Esophagus muscularis mucosa (tissue), 4 donors: ENCODE measurements at regions not wholly inside any gene's neighbourhood (a gene's known extent, or its start where the extent isn't known, plus 50 kb on each side); places are given as distances from the start of the nearest gene placed in this dataset.
A peak's percentile ranks its signal among the peaks of the same experiment; 100 is the strongest.

ENCODE experiments used
- DNase-seq: peaks from one replicate; pipeline ENCODE4 v3.0.0-alpha.2; 2017; ENCODE audit errors: extremely low spot score
- H3K27ac ChIP-seq, 4 donors: fragments of 200-600 bp; sonication (generic); replicated peaks in 1 of 4; 1 replicate in 3 of 4; 2 replicates in 1 of 4; pipeline ENCODE4 v1.5.1; 2016 to 2019; ENCODE audit warnings: mild to moderate bottlenecking in 1 of 4
- H3K27me3 ChIP-seq, 4 donors: fragments of 200-600 bp; sonication (generic); one replicate each; pipeline versions ENCODE4 v1.5.1 to v1.6.0; 2016 to 2019
- H3K36me3 ChIP-seq, 4 donors: fragments of 200-600 bp; sonication (generic); one replicate each; pipeline ENCODE4 v1.5.1; 2016 to 2019
- H3K4me1 ChIP-seq, 4 donors: fragments of 200-600 bp; sonication (generic); one replicate each; pipeline ENCODE4 v1.5.1; 2016 to 2019
- H3K4me3 ChIP-seq, 4 donors: fragments of 200-600 bp; sonication (generic); 1 replicate in 2 of 4; 2 replicates in 2 of 4; pipeline ENCODE4 v1.5.1; 2016 to 2019; ENCODE audit warnings: mild to moderate bottlenecking in 4 of 4, moderate library complexity in 1 of 4
- H3K9me3 ChIP-seq, 4 donors: fragments of 200-600 bp; sonication (generic); 1 replicate in 3 of 4; 2 replicates in 1 of 4; pipeline ENCODE4 v1.5.1; 2016 to 2019
- EP300 ChIP-seq: sonication (generic); formaldehyde crosslinking; IDR thresholded peaks from one replicate; pipeline ENCODE4 v1.6.1; 2017; ENCODE audit warnings: antibody characterized with exemption
- POLR2A ChIP-seq: fragments of 450-650 bp; IDR thresholded peaks from one replicate; pipeline ENCODE4 v1.6.1; 2017; ENCODE audit warnings: antibody characterized with exemption, moderate library complexity, mild to moderate bottlenecking, low read depth
- POLR2AphosphoS5 ChIP-seq, 2 donors: sonication (generic); formaldehyde crosslinking; IDR thresholded peaks; one replicate each; pipeline ENCODE4 v1.6.1; 2017; ENCODE audit warnings: antibody characterized with exemption in 2 of 2
- WGBS: methylation state at CpG from one replicate; pipeline ENCODE4 v1.1.5; 2018; 5-methylcytosine and 5-hydroxymethylcytosine counted together
- intact Hi-C: fragments of 100-400 bp; cut with DNase I; formaldehyde crosslinking; loops from one replicate; pipeline ENCODE4 v1.15.1; 2023
- TF ChIP-seq, protein P1 (sequence below), 3 experiments: fragments of 200-600 bp in 2 of 3; fragments of 450-650 bp in 1 of 3; sonication (generic) in 2 of 3; IDR thresholded peaks; one replicate each; pipeline ENCODE4 v1.5.1; 2017 to 2019; ENCODE audit warnings: antibody characterized with exemption in 3 of 3, mild to moderate bottlenecking in 2 of 3, moderate library complexity in 1 of 3

DNA sequence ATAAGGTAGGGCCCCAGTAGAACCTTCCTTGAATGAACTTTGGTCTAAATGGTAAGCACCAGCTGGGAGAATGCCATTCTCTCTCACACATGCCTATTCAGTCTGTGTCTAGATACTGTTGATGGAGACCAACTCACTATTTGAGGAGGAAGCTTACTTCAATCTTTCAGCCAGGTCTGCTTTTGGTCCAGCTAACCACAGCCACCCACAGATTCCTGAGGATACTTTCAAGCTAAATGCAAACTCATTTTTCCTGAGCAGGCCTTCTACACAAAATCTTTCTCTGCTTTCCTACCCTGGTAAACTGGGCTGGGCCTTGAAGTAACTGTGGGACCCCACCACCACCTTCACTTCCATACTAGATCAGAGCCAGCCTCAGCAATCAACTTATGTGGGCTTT lies 76.9 kb upstream of the KLF3 start:
- H3K27me3 ChIP-seq = no peaks in the 10 kb centered on the region

DNA sequence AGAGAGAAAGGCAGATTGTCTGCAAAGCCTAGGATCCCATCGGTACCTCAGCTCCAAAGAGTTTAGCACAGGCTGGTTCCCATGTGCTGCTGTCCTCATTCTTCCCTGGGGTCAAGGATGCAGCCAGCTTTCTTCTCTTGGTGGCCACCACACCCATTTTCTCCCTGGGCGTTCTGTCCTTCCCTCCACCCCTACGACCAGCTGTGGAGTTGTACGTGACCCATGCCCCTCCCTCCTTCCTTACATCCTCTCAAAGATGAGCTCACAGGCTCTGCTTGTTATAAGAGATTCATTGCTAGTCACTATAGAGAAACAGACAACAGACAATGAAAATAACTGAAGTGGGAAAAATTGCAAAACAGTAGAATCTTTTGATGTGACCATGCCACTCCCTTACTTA lies 74.0 kb upstream of the KLF3 start:
- Histone ChIP-seq H3K27me3 (no peaks in the 10 kb centered on the region), H3K27ac (no peak overlapping the region), H3K4me1 (peaks cover 0 to 25% (median 18%) of the 10 kb centered on the region in 4 donors), H3K36me3 (no peaks in the 10 kb centered on the region), H3K4me3 (no peak overlapping the region), H3K9me3 (peaks cover 0 to 12% (median 2%) of the 10 kb centered on the region in 4 donors)
- intact Hi-C loops = loop anchor here (5.0 kb wide), 1 partner anchor 72 kb away; the partner anchor contains the start of gene KLF3
- 70% methylated on average over 4 of the region's 4 CpGs for WGBS
- TF ChIP-seq POLR2A (no peak), EP300 (no peak), POLR2AphosphoS5 (IDR thresholded peaks at IDR 0.05) (no peak)
- TF ChIP-seq, protein P1, sequence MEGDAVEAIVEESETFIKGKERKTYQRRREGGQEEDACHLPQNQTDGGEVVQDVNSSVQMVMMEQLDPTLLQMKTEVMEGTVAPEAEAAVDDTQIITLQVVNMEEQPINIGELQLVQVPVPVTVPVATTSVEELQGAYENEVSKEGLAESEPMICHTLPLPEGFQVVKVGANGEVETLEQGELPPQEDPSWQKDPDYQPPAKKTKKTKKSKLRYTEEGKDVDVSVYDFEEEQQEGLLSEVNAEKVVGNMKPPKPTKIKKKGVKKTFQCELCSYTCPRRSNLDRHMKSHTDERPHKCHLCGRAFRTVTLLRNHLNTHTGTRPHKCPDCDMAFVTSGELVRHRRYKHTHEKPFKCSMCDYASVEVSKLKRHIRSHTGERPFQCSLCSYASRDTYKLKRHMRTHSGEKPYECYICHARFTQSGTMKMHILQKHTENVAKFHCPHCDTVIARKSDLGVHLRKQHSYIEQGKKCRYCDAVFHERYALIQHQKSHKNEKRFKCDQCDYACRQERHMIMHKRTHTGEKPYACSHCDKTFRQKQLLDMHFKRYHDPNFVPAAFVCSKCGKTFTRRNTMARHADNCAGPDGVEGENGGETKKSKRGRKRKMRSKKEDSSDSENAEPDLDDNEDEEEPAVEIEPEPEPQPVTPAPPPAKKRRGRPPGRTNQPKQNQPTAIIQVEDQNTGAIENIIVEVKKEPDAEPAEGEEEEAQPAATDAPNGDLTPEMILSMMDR (IDR thresholded peaks at IDR 0.05) = no peak
- no peak for DNase-seq

More for the DNA sequence above, 76.9 kb upstream of the KLF3 start:
- Histone ChIP-seq H3K4me1 (peaks cover 0 to 18% (median 15%) of the 10 kb centered on the region in 4 donors), H3K4me3 (no peak overlapping the region), H3K27ac (no peak overlapping the region), H3K9me3 (peaks cover 0 to 12% (median 2%) of the 10 kb centered on the region in 4 donors), H3K36me3 (no peaks in the 10 kb centered on the region)
- TF ChIP-seq EP300 (no peak), POLR2A (no peak), POLR2AphosphoS5 (IDR thresholded peaks at IDR 0.05) (no peak)
- TF ChIP-seq, protein P1 (IDR thresholded peaks at IDR 0.05) = no peak
- intact Hi-C loops = no loop called here
- peak; percentile 53 for DNase-seq

DNA sequence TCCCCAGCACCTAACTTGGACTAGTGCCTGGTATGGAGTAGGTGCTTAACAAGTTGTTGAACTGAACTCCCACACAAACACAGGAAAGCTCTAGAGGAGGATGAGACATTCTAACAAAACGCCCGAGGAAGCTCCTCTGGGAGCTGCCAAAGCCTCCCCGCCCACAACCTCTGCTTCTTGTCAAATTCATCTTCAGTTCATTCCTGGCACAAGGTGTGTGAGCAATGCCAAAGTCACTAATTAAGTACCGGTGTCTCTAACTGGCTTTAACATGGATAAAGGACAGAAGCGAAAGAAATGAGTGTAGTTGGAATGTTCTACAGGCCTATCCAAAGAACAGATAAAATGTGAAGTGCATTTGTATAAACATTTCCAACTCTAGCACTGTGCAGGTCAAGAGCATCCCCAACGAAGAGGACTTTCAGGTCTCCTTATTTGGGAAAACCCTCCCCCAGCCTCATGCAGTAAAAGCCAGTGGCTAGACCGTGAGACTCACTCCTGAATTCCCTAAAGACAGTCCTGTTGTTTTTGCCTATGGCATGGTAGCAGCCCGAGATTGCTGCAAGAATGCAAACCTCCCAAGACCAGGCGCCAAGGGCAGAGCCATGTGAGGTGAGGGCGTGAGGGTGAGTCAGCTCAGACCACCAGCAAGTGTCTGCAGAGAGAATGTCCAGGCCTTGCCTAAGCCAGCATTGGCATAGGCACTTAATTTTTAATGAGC lies 72.2 kb upstream of the KLF3 start:
- TF ChIP-seq EP300 = peak; percentile 36
- TF ChIP-seq, protein P1 (IDR thresholded peaks at IDR 0.05) = no peak
- TF ChIP-seq POLR2AphosphoS5 (IDR thresholded peaks at IDR 0.05) = peak; percentile 64 to 79
- TF ChIP-seq POLR2A = no peak
- H3K27ac ChIP-seq = peak overlapping the region; percentile 65 to 77 (median 71)
- no peak for DNase-seq
- WGBS = 31% methylated on average over 9 of the region's 10 CpGs
- intact Hi-C loops = loop anchor here (5.0 kb wide), 1 partner anchor 71 kb away; the partner anchor contains the start of gene KLF3
- peaks cover 0 to 12% (median 2%) of the 10 kb centered on the region in 4 donors for H3K9me3 ChIP-seq
- peaks cover 0 to 25% (median 18%) of the 10 kb centered on the region in 4 donors for H3K4me1 ChIP-seq
- no peaks in the 10 kb centered on the region for H3K27me3 ChIP-seq
- H3K36me3 ChIP-seq = no peaks in the 10 kb centered on the region
- H3K4me3 ChIP-seq = no peak overlapping the region

DNA sequence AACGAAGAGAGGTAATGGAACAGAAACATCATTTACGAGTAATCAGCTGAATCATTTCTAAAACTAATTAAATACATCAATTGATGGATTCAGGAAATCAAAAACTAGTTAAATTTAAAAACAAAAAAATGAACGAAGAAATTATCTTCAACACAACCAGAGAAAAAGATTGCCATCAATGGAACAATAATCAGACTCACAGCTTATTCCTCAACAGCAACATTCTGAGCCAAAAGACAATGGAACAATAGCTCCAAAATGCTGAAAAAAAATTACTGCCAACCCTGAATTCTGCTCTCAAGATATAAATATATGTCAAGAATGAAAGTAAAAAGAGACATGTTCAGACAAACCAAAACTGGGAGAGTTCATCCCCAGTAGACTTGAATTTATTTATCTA lies 65.5 kb upstream of the KLF3 start:
- no peak overlapping the region for H3K4me3 ChIP-seq
- peaks cover 0 to 4% (median 2%) of the 10 kb centered on the region in 4 donors for H3K4me1 ChIP-seq
- H3K9me3 ChIP-seq = no peaks in the 10 kb centered on the region
- H3K27ac ChIP-seq = no peak overlapping the region
- TF ChIP-seq POLR2A = no peak
- TF ChIP-seq, protein P1 (IDR thresholded peaks at IDR 0.05) = no peak
- TF ChIP-seq POLR2AphosphoS5 (IDR thresholded peaks at IDR 0.05) = no peak
- no peak for TF ChIP-seq EP300
- no peaks in the 10 kb centered on the region for H3K27me3 ChIP-seq
- WGBS = 87% methylated on average over 3 of the region's 3 CpGs
- intact Hi-C loops = no loop called here
- DNase-seq = no peak
- H3K36me3 ChIP-seq = no peaks in the 10 kb centered on the region
